Heart left ventricle (tissue), 13 donors: ENCODE measurements at regions not wholly inside any gene's neighbourhood (a gene's known extent, or its start where the extent isn't known, plus 50 kb on each side); places are given as distances from the start of the nearest gene placed in this dataset.

Source experiments
- CTCF ChIP-seq, 12 donors: fragments of 200-600 bp; sonication (generic) in 4 of 12; IDR thresholded peaks; one replicate each; pipeline versions ENCODE4 v1.5.0 to v1.8.0; 2018 to 2022; ENCODE audit warnings: antibody characterized with exemption in 12 of 12, mild to moderate bottlenecking in 5 of 12
- POLR2A ChIP-seq, 2 donors: fragments of 450-650 bp; IDR thresholded peaks; one replicate each; pipeline ENCODE4 v1.6.1; 2017; ENCODE audit warnings: antibody characterized with exemption in 2 of 2, mild to moderate bottlenecking in 2 of 2, moderate library complexity in 2 of 2
- donor health status: ischemic (EF 13 %, LVEDD 7.1; RV severe dilation, severe dysfunction).
- donor health status: DM: no; HTN: yes; CAD: no.
- donor health status: DM: no; HTN: no; CAD: no.
- donor health status: ischemic (EF 25% LVEDD 6.9; RV normal size, moderate dysfunction).
- donor health status: ischemic (EF 25% LVEDD 5.7; RV mildly dilated, moderate dysfunction).
- donor health status: ischemic (EF 35%, LVEDD 5.7; RV mildly dilated, moderate dysfunction).
- donor health status: nonischemic (EF 11% LVEDD 7.7; RV severe dilation, severe dysfunction).
- donor health status: DM: yes; HTN: yes; CAD: no.
- donor health status: PGD.
- donor health status: ischemic (EF 29% LVEDD 5.4; RV normal size, mild dysfunction).
- donor health status: nonischemic (EF 23%, LVEDD 6.1; RV moderate dilation, normal function).

DNA sequence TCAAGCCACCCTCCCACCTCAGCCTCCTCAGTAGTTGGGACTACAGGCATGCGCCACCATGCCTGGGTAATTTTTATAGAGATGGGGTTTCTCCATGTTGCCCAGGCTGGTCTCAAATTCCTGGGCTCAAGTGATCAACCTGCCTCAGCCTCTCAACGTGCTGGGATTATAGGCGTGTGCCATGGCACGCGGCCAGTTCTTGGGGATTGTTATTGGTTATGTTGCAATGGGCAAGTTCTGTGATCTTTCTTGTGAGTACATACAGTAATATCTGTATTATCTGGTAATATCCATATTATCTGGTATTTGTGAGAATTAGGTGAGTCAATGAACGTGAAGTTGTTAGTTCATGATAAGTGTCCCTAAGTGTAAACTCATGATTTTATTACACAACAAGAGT lies 90.3 kb upstream of the TBL1X start:
- TF ChIP-seq POLR2A (IDR thresholded peaks at IDR 0.05) (no peak), CTCF (IDR thresholded peaks at IDR 0.05) (no peak)
